ENCODE measurements at regions not wholly inside any gene's neighbourhood (a gene's known extent, or its start where the extent isn't known, plus 50 kb on each side); places are given as distances from the start of the nearest gene placed in this dataset.

DNA sequence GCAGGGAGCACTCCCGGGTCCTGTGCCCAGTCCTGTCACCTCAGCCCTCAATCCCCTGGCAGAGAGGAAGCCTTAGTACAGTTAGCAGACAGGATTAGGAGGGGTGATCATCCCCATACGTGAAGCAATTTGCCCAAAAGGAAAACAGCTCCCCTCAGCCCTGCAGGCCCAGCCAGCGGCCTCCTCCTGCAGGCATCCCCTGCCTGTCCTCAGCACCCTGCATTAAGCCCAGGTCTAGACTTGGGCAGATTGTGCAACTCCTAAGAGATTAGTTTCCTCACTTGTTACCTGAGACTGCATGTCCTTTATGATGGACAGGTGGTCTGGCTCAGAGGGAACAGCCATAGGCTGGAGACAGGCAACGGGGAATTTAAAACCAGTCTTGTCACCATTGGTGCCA lies 95.5 kb upstream of the TMEM45B start:
- TF ChIP-seq EZH2 (IDR thresholded peaks at IDR 0.05; ENCODE audit: borderline replicate concordance, low read depth, low read length, severe bottlenecking) (no peak), JUN (IDR thresholded peaks at IDR 0.05; ENCODE audit: borderline replicate concordance, insufficient read depth, insufficient read length, low read depth) (no peak)
- TF ChIP-seq, protein P1, sequence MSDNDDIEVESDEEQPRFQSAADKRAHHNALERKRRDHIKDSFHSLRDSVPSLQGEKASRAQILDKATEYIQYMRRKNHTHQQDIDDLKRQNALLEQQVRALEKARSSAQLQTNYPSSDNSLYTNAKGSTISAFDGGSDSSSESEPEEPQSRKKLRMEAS (IDR thresholded peaks at IDR 0.05; ENCODE audit: insufficient read depth, insufficient read length): no peak
- intact Hi-C loops (cut with micrococcal nuclease) (no loop called here), dilution Hi-C loops (cut with MboI; ENCODE audit: extremely low pct_ligation_motif_present, low sequenced_read_pairs) (no loop called here)
- Histone ChIP-seq H3K4me3 (replicated peaks in 1 of 3; ENCODE audit: insufficient read depth in 1 of 3, low read depth in 1 of 3, low read length in 3 of 3) (no peak overlapping the region), H3K27ac (ENCODE audit: insufficient read depth, low read depth, low read length) (no peak overlapping the region), H3K4me1 (ENCODE audit: control insufficient read depth, extremely low read depth, insufficient read depth, low read length) (no peaks in the 10 kb centered on the region), H3K79me2 (ENCODE audit: control insufficient read depth, insufficient read depth, low read length) (no peaks in the 10 kb centered on the region), H3K4me2 (ENCODE audit: insufficient read depth, low read length) (no peak overlapping the region), H3K27me3 (ENCODE audit: control insufficient read depth in 2 of 2, insufficient read depth in 2 of 2, low read length in 2 of 2) (no peaks in the 10 kb centered on the region), H3K9ac (replicated peaks; ENCODE audit: extremely low read depth, insufficient read depth, low read length) (no peak overlapping the region), H3K9me1 (replicated peaks; ENCODE audit: control insufficient read depth, extremely low read depth, insufficient read depth, low read length) (no peaks in the 10 kb centered on the region), H4K20me1 (replicated peaks; ENCODE audit: control insufficient read depth, extremely low read depth, insufficient read depth, low read length) (no peaks in the 10 kb centered on the region), H3K36me3 (ENCODE audit: control insufficient read depth in 2 of 2, extremely low read depth in 1 of 2, insufficient read depth in 2 of 2, low read length in 2 of 2) (no peaks in the 10 kb centered on the region), H2AFZ (ENCODE audit: low read depth, low read length) (no peak overlapping the region), H3K9me3 (replicated peaks; ENCODE audit: control insufficient read depth, insufficient read depth, low read length) (no peaks in the 10 kb centered on the region)
- no TSS peak for BruUV-seq (replicated peaks)
- ChIA-PET POLR2A (no interaction called here), CTCF (interaction anchor here (1.6 kb wide), 1 partner anchor 30 kb away, joined by 3 read pairs; no protein-coding TSS in a partner anchor)
- no peak for DNase-seq (ENCODE audit: low read depth, low spot score)
- FAIRE-seq: no peak

DNA sequence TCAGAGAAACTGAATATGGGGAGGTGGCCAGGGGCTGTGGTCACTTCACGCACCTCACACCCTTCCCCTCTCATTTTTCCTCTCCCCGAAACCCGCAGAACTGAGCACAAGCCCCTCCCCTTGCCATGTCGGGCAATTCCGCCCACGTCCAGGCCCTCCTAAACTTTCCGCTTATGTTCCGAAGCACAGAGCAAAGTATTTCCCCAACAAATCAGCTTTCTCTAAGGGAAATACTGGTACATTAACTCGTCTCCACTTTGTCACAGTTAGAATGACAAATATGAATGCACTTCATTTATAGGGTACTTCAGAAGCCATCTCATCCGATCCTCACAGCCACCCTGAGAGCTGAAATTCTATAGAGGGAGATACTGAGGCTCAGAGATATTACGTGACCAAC lies 94.7 kb upstream of the TMEM45B start:
- H3K4me3 ChIP-seq (replicated peaks in 1 of 3; ENCODE audit: insufficient read depth in 1 of 3, low read depth in 1 of 3, low read length in 3 of 3): no peak overlapping the region
- H3K9ac ChIP-seq (replicated peaks; ENCODE audit: extremely low read depth, insufficient read depth, low read length): no peak overlapping the region
- H3K27me3 ChIP-seq (ENCODE audit: control insufficient read depth in 2 of 2, insufficient read depth in 2 of 2, low read length in 2 of 2): no peaks in the 10 kb centered on the region
- H3K36me3 ChIP-seq (ENCODE audit: control insufficient read depth in 2 of 2, extremely low read depth in 1 of 2, insufficient read depth in 2 of 2, low read length in 2 of 2): no peaks in the 10 kb centered on the region
- H3K9me1 ChIP-seq (replicated peaks; ENCODE audit: control insufficient read depth, extremely low read depth, insufficient read depth, low read length): no peaks in the 10 kb centered on the region
- ChIA-PET POLR2A (no interaction called here), CTCF (no interaction called here)
- intact Hi-C loops (cut with micrococcal nuclease) (no loop called here), dilution Hi-C loops (cut with MboI; ENCODE audit: extremely low pct_ligation_motif_present, low sequenced_read_pairs) (no loop called here)
- no peak overlapping the region for H3K27ac ChIP-seq (ENCODE audit: insufficient read depth, low read depth, low read length)
- FAIRE-seq: no peak
- no peak for DNase-seq (ENCODE audit: low read depth, low spot score)
- no peaks in the 10 kb centered on the region for H4K20me1 ChIP-seq (replicated peaks; ENCODE audit: control insufficient read depth, extremely low read depth, insufficient read depth, low read length)
- no TSS peak for BruUV-seq (replicated peaks)
- H3K79me2 ChIP-seq (ENCODE audit: control insufficient read depth, insufficient read depth, low read length): no peaks in the 10 kb centered on the region
- TF ChIP-seq, protein P1 (IDR thresholded peaks at IDR 0.05; ENCODE audit: insufficient read depth, insufficient read length): no peak
- TF ChIP-seq POLR2AphosphoS5 (IDR thresholded peaks at IDR 0.05; ENCODE audit: insufficient read depth, low read depth, low read length): no peak
- no peak for TF ChIP-seq EZH2 (IDR thresholded peaks at IDR 0.05; ENCODE audit: borderline replicate concordance, low read depth, low read length, severe bottlenecking)
- no peak for TF ChIP-seq JUN (IDR thresholded peaks at IDR 0.05; ENCODE audit: borderline replicate concordance, insufficient read depth, insufficient read length, low read depth)
- TF ChIP-seq, protein P2, sequence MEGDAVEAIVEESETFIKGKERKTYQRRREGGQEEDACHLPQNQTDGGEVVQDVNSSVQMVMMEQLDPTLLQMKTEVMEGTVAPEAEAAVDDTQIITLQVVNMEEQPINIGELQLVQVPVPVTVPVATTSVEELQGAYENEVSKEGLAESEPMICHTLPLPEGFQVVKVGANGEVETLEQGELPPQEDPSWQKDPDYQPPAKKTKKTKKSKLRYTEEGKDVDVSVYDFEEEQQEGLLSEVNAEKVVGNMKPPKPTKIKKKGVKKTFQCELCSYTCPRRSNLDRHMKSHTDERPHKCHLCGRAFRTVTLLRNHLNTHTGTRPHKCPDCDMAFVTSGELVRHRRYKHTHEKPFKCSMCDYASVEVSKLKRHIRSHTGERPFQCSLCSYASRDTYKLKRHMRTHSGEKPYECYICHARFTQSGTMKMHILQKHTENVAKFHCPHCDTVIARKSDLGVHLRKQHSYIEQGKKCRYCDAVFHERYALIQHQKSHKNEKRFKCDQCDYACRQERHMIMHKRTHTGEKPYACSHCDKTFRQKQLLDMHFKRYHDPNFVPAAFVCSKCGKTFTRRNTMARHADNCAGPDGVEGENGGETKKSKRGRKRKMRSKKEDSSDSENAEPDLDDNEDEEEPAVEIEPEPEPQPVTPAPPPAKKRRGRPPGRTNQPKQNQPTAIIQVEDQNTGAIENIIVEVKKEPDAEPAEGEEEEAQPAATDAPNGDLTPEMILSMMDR (IDR thresholded peaks at IDR 0.05; ENCODE audit: extremely low read depth in 1 of 2, insufficient read depth in 1 of 2, low read depth in 1 of 2, low read length in 2 of 2): no peak
- no peak for TF ChIP-seq POLR2A (IDR thresholded peaks at IDR 0.05; ENCODE audit: low read depth, low read length)
- no peak for TF ChIP-seq MYC (IDR thresholded peaks at IDR 0.05; ENCODE audit: low read depth, low read length)
- no peak for TF ChIP-seq GATA2 (IDR thresholded peaks at IDR 0.05; ENCODE audit: insufficient read depth, insufficient read length, low read depth, low read length)
- no peak for TF ChIP-seq FOS (IDR thresholded peaks at IDR 0.05; ENCODE audit: borderline replicate concordance, insufficient read depth, low read length)
- no peaks in the 10 kb centered on the region for H3K9me3 ChIP-seq (replicated peaks; ENCODE audit: control insufficient read depth, insufficient read depth, low read length)
- H3K4me1 ChIP-seq (ENCODE audit: control insufficient read depth, extremely low read depth, insufficient read depth, low read length): no peaks in the 10 kb centered on the region
- H3K4me2 ChIP-seq (ENCODE audit: insufficient read depth, low read length): no peak overlapping the region
- H2AFZ ChIP-seq (ENCODE audit: low read depth, low read length): no peak overlapping the region

All from endothelial cell of umbilical vein (primary cell).